ENCODE measurements at regions not wholly inside any gene's neighbourhood (a gene's known extent, or its start where the extent isn't known, plus 50 kb on each side); places are given as distances from the start of the nearest gene placed in this dataset.

GRCh38 chr2:56082665-56083064 is 101.1 kb upstream of the CCDC85A start:
- Histone ChIP-seq H3K27me3 (ENCODE audit: control insufficient read depth in 3 of 3, insufficient read depth in 3 of 3, low read length in 2 of 3) (no peaks in the 10 kb centered on the region), H3K9me3 (ENCODE audit: control insufficient read depth in 4 of 4, insufficient read depth in 3 of 4, low read length in 3 of 4) (no peaks in the 10 kb centered on the region), H3K27ac (ENCODE audit: low read depth in 1 of 2, low read length in 1 of 2) (no peak overlapping the region), H3K36me3 (ENCODE audit: control insufficient read depth in 4 of 4, insufficient read depth in 4 of 4, low read length in 4 of 4) (no peaks in the 10 kb centered on the region), H3K4me1 (ENCODE audit: control insufficient read depth in 5 of 5, insufficient read depth in 5 of 5, low read length in 5 of 5) (no peaks in the 10 kb centered on the region), H3K9ac (ENCODE audit: insufficient read depth in 1 of 2, low read length in 2 of 2) (no peak overlapping the region), H3K4me3 (no peak overlapping the region)
- 72 to 80% methylated on average over 4 of the region's 4 CpGs for WGBS, 2 donors
- no peak for ATAC-seq (ENCODE audit: insufficient read depth, low FRiP score)
- no peak for DNase-seq
- TF ChIP-seq CTCF (IDR thresholded peaks at IDR 0.05; ENCODE audit: control extremely low read depth, extremely low read depth) = no peak

- WGBS, 2 donors = 67 to 68% methylated on average over 5 of the region's 5 CpGs
- Histone ChIP-seq H3K9me3 (ENCODE audit: control insufficient read depth in 4 of 4, insufficient read depth in 3 of 4, low read length in 3 of 4) (no peaks in the 10 kb centered on the region), H3K27ac (ENCODE audit: low read depth in 1 of 2, low read length in 1 of 2) (no peak overlapping the region), H3K36me3 (ENCODE audit: control insufficient read depth in 4 of 4, insufficient read depth in 4 of 4, low read length in 4 of 4) (no peaks in the 10 kb centered on the region), H3K4me3 (no peak overlapping the region), H3K9ac (ENCODE audit: insufficient read depth in 1 of 2, low read length in 2 of 2) (no peak overlapping the region), H3K4me1 (ENCODE audit: control insufficient read depth in 5 of 5, insufficient read depth in 5 of 5, low read length in 5 of 5) (no peaks in the 10 kb centered on the region), H3K27me3 (ENCODE audit: control insufficient read depth in 3 of 3, insufficient read depth in 3 of 3, low read length in 2 of 3) (no peaks in the 10 kb centered on the region)
- ATAC-seq (ENCODE audit: insufficient read depth, low FRiP score) = no peak
- no peak for TF ChIP-seq CTCF (IDR thresholded peaks at IDR 0.05; ENCODE audit: control extremely low read depth, extremely low read depth)
- DNase-seq = no peak
Observed at GRCh38 chr2:56084111-56084901, 99.5 kb upstream of the CCDC85A start.

- Histone ChIP-seq H3K9me3 (ENCODE audit: control insufficient read depth in 4 of 4, insufficient read depth in 3 of 4, low read length in 3 of 4) (no peaks in the 10 kb centered on the region), H3K4me1 (ENCODE audit: control insufficient read depth in 5 of 5, insufficient read depth in 5 of 5, low read length in 5 of 5) (no peaks in the 10 kb centered on the region), H3K9ac (ENCODE audit: insufficient read depth in 1 of 2, low read length in 2 of 2) (no peak overlapping the region), H3K4me3 (no peak overlapping the region), H3K27me3 (ENCODE audit: control insufficient read depth in 3 of 3, insufficient read depth in 3 of 3, low read length in 2 of 3) (no peaks in the 10 kb centered on the region), H3K27ac (ENCODE audit: low read depth in 1 of 2, low read length in 1 of 2) (no peak overlapping the region), H3K36me3 (ENCODE audit: control insufficient read depth in 4 of 4, insufficient read depth in 4 of 4, low read length in 4 of 4) (no peaks in the 10 kb centered on the region)
- no peak for TF ChIP-seq CTCF (IDR thresholded peaks at IDR 0.05; ENCODE audit: control extremely low read depth, extremely low read depth)
- ATAC-seq (ENCODE audit: insufficient read depth, low FRiP score) (no peak), DNase-seq (no peak)
- WGBS, 2 donors = 83 to 92% methylated on average over 7 of the region's 7 CpGs
Observed at GRCh38 chr2:56086336-56086735, 97.5 kb upstream of the CCDC85A start.

GRCh38 chr2:56088411-56088810 is 95.4 kb upstream of the CCDC85A start:
- DNase-seq (no peak), ATAC-seq (ENCODE audit: insufficient read depth, low FRiP score) (no peak)
- 82 to 91% methylated on average over 4 of the region's 4 CpGs for WGBS, 2 donors
- no peaks in the 10 kb centered on the region for H3K9me3 ChIP-seq (ENCODE audit: control insufficient read depth in 4 of 4, insufficient read depth in 3 of 4, low read length in 3 of 4)
- H3K36me3 ChIP-seq (ENCODE audit: control insufficient read depth in 4 of 4, insufficient read depth in 4 of 4, low read length in 4 of 4) = no peaks in the 10 kb centered on the region
- no peak overlapping the region for H3K9ac ChIP-seq (ENCODE audit: insufficient read depth in 1 of 2, low read length in 2 of 2)
- H3K27ac ChIP-seq (ENCODE audit: low read depth in 1 of 2, low read length in 1 of 2) = no peak overlapping the region
- no peaks in the 10 kb centered on the region for H3K27me3 ChIP-seq (ENCODE audit: control insufficient read depth in 3 of 3, insufficient read depth in 3 of 3, low read length in 2 of 3)
- H3K4me1 ChIP-seq (ENCODE audit: control insufficient read depth in 5 of 5, insufficient read depth in 5 of 5, low read length in 5 of 5) = no peaks in the 10 kb centered on the region
- no peak for TF ChIP-seq CTCF (IDR thresholded peaks at IDR 0.05; ENCODE audit: control extremely low read depth, extremely low read depth)
- no peak overlapping the region for H3K4me3 ChIP-seq

All from lung (tissue), 11 donors.